Psoas muscle (tissue), 7 donors: ENCODE measurements at regions not wholly inside any gene's neighbourhood (a gene's known extent, or its start where the extent isn't known, plus 50 kb on each side); places are given as distances from the start of the nearest gene placed in this dataset.

Experiments used
- ATAC-seq, 4 donors: fragments of 200-7000 bp; cut with Tn5 transposase; one replicate each; pipeline ENCODE4 v1.9.1; 2020; ENCODE audit warnings: moderate library complexity in 3 of 4, mild to moderate bottlenecking in 2 of 4
- DNase-seq, 2 donors: peaks; one replicate each; pipeline ENCODE4 v3.0.0-alpha.2; 2020
- H3K27ac ChIP-seq: fragments of 200-600 bp; one replicate; pipeline ENCODE4 v1.8.0; 2022
- H3K27me3 ChIP-seq, 3 donors: fragments of 200-600 bp in 1 of 3; one replicate each; pipeline versions ENCODE4 v1.6.1 to v1.8.0; 2013 to 2022; ENCODE audit warnings: low read length in 2 of 3, mild to moderate bottlenecking in 2 of 3, moderate library complexity in 1 of 3; ENCODE audit not compliant: insufficient read depth in 3 of 3
- H3K36me3 ChIP-seq, 2 donors: fragments of 200-600 bp in 1 of 2; one replicate each; pipeline versions ENCODE4 v1.6.1 to v1.8.0; 2013 to 2022; ENCODE audit warnings: low read depth in 1 of 2, mild to moderate bottlenecking in 1 of 2, moderate library complexity in 1 of 2; ENCODE audit not compliant: insufficient read depth in 1 of 2
- H3K4me1 ChIP-seq: fragments of 200-600 bp; one replicate; pipeline ENCODE4 v1.8.0; 2022
- H3K4me3 ChIP-seq: fragments of 200-600 bp; one replicate; pipeline ENCODE4 v1.8.0; 2022; ENCODE audit warnings: mild to moderate bottlenecking
- H3K9me3 ChIP-seq: fragments of 200-600 bp; one replicate; pipeline ENCODE4 v1.8.0; 2022
- CTCF ChIP-seq: fragments of 200-600 bp; IDR thresholded peaks from one replicate; pipeline ENCODE4 v1.8.0; 2022; ENCODE audit warnings: antibody characterized with exemption
- WGBS, 3 donors: extraction: QIAGEN DNeasy Blood & Tissue Kit; methylation state at CpG; one replicate each; pipeline versions ENCODE4 v1.1.6 to v1.1.7; 2013; 5-methylcytosine and 5-hydroxymethylcytosine counted together
- intact Hi-C, 2 donors: fragments of 100-400 bp; cut with DNase I; formaldehyde crosslinking; loops; one replicate each; pipeline versions ENCODE4 v1.11.0 to v1.14.2; 2022
- donor health status: healthy with polysubstance abuse.
- donor health status: DM: no; HTN: no; CAD: no; lungs with moderate emphysema.
- donor health status: Bipolar disorder and iron deficiency.
- donor health status: healthy.
- donor health status: DM: yes; HTN: yes; CAD: no.
- donor health status: DM: no; HTN: no; CAD: no.
- donor health status: DM: yes; HTN: yes; CAD: no.

DNA sequence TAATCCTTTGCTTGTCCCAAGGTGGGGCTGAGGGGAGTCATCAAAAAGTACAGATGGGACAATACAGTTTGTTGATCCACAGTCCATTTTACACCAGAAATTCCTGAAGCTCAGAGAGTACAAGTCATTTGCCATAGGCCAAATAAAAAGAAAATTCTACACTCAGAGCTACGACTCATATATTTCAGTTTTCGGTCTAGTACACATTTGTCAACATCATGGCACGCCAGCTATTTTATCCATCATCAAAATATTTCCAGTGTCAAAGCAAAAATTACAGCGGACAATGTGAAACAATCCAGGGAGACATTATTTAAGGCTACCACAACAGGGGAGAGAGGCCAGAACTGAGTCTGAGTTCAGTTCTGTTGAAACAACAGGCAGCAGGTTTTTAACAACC, 587.5 kb upstream of the DSEL start:
- intact Hi-C loops: no loop called here
- DNase-seq (no peak), ATAC-seq (no peak)
- no peak for TF ChIP-seq CTCF
- H3K4me1 ChIP-seq: no peaks in the 10 kb centered on the region
- H3K9me3 ChIP-seq: no peaks in the 10 kb centered on the region
- no peaks in the 10 kb centered on the region for H3K36me3 ChIP-seq
- whole genome bisulfite sequencing, 3 donors: 88 to 97% (median 91%) methylated on average over 4 of the region's 4 CpGs
- no peak overlapping the region for H3K4me3 ChIP-seq
- H3K27me3 ChIP-seq: no peaks in the 10 kb centered on the region
- no peak overlapping the region for H3K27ac ChIP-seq

DNA sequence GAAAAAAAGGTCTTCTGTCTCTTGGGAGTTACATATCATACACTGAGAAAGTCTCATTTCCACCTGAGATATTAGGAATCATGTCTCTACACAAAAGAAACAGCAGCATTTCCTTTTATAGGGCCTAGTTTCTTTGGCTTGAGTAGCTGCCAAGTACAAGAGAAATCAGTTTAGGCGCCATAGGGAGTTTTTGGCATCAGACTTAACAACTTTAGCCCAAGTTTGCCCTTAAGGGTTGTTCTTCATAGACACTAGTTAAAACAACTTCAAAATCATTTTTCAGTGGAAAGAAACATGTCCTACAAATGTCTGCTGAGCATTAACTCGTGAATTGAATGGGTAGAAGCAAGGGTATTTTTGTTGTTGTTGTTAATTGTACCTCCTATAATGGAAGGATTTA, 587.0 kb upstream of the DSEL start:
- no peaks in the 10 kb centered on the region for H3K9me3 ChIP-seq
- intact Hi-C loops: no loop called here

GRCh38 chr18:68102117-68102516, 585.6 kb upstream of the DSEL start:
- intact Hi-C loops: no loop called here
- Histone ChIP-seq H3K27ac (no peak overlapping the region), H3K4me3 (no peak overlapping the region), H3K36me3 (no peaks in the 10 kb centered on the region), H3K4me1 (no peaks in the 10 kb centered on the region), H3K27me3 (no peaks in the 10 kb centered on the region), H3K9me3 (no peaks in the 10 kb centered on the region)
- ATAC-seq (no peak), DNase-seq (no peak)
- TF ChIP-seq CTCF: no peak
- WGBS, 3 donors: 70 to 74% (median 74%) methylated on average over 4 of the region's 4 CpGs

More for the DNA sequence above, 587.0 kb upstream of the DSEL start:
- Histone ChIP-seq H3K27ac (no peak overlapping the region), H3K27me3 (no peaks in the 10 kb centered on the region), H3K4me3 (no peak overlapping the region), H3K4me1 (no peaks in the 10 kb centered on the region), H3K36me3 (no peaks in the 10 kb centered on the region)
- no peak for TF ChIP-seq CTCF
- ATAC-seq: no peak
- no peak for DNase-seq
- 65 to 69% (median 65%) methylated on average over 2 of the region's 2 CpGs for WGBS, 3 donors

DNA sequence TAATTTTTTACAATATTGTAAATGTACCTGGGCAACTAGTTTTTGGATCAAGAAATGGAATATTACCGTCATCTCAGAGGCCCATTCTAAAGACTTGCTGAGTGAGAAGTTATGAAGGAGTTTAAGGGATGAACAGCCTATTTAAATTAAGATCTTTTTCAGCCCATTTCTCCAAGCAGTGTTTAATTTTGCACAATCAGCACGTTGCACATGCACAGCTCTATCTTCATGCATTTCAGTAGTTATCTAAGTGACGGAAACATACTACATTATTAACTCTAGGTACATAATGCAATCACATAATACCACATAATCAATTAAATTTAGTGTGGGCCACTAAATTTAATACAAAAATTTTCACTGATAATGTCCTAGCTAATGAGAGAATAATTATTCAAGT, 582.1 kb upstream of the DSEL start:
- Histone ChIP-seq H3K9me3 (no peaks in the 10 kb centered on the region), H3K27me3 (no peaks in the 10 kb centered on the region), H3K4me3 (no peak overlapping the region), H3K27ac (no peak overlapping the region), H3K4me1 (no peaks in the 10 kb centered on the region), H3K36me3 (no peaks in the 10 kb centered on the region)
- ATAC-seq: no peak
- WGBS, 3 donors: 70 to 91% (median 87%) methylated on average over 3 of the region's 3 CpGs
- DNase-seq: no peak
- intact Hi-C loops: no loop called here
- no peak for TF ChIP-seq CTCF

- intact Hi-C loops: no loop called here
- ATAC-seq: no peak
- Histone ChIP-seq H3K27me3 (no peaks in the 10 kb centered on the region), H3K36me3 (no peaks in the 10 kb centered on the region), H3K4me3 (no peak overlapping the region), H3K9me3 (no peaks in the 10 kb centered on the region), H3K27ac (no peak overlapping the region), H3K4me1 (no peaks in the 10 kb centered on the region)
- 60 to 68% (median 63%) methylated on average over 1 of the region's 1 CpG for WGBS, 3 donors
- TF ChIP-seq CTCF: no peak
- no peak for DNase-seq
These were observed 570.0 kb upstream of the DSEL start for GRCh38 chr18:68086481-68086880.
